GM23248 (cell line): ENCODE measurements at regions not wholly inside any gene's neighbourhood (a gene's known extent, or its start where the extent isn't known, plus 50 kb on each side); places are given as distances from the start of the nearest gene placed in this dataset.

Source experiments
- DNase-seq: peaks from one replicate; pipeline ENCODE4 v3.0.0-alpha.2; 2015
- H2AFZ ChIP-seq: fragments of 200-600 bp; sonication (generic); 2 replicates; pipeline ENCODE4 v1.6.1; 2016; ENCODE audit warnings: antibody characterized with exemption
- H3F3A ChIP-seq: fragments of 200-600 bp; sonication (generic); 2 replicates; pipeline ENCODE4 v1.6.1; 2016; ENCODE audit warnings: mild to moderate bottlenecking, antibody characterized with exemption, mixed run types; ENCODE audit not compliant: insufficient read depth
- H3K27ac ChIP-seq: fragments of 200-600 bp; sonication (generic); 2 replicates; pipeline ENCODE4 v1.5.1; 2016; ENCODE audit warnings: mild to moderate bottlenecking
- H3K27me3 ChIP-seq: fragments of 200-600 bp; sonication (generic); replicated peaks from 2 replicates; pipeline ENCODE4 v1.6.1; 2016; ENCODE audit warnings: mild to moderate bottlenecking; ENCODE audit not compliant: insufficient read depth
- H3K36me3 ChIP-seq: fragments of 200-600 bp; sonication (generic); 2 replicates; pipeline ENCODE4 v1.6.1; 2016; ENCODE audit warnings: low read depth, mild to moderate bottlenecking
- H3K4me1 ChIP-seq: fragments of 200-600 bp; sonication (generic); 2 replicates; pipeline ENCODE4 v1.6.1; 2016; ENCODE audit warnings: mild to moderate bottlenecking; ENCODE audit not compliant: insufficient read depth
- H3K4me2 ChIP-seq: fragments of 200-600 bp; sonication (generic); one replicate; pipeline ENCODE4 v1.6.1; 2016; ENCODE audit warnings: mild to moderate bottlenecking; ENCODE audit not compliant: unreplicated experiment
- H3K4me3 ChIP-seq: fragments of 200-600 bp; sonication (generic); 2 replicates; pipeline ENCODE4 v1.5.1; 2016; ENCODE audit warnings: mild to moderate bottlenecking
- H3K79me2 ChIP-seq: fragments of 200-600 bp; sonication (generic); 2 replicates; pipeline ENCODE4 v1.6.1; 2016; ENCODE audit warnings: mild to moderate bottlenecking; ENCODE audit not compliant: insufficient read depth
- H3K9ac ChIP-seq: fragments of 200-600 bp; sonication (generic); 2 replicates; pipeline ENCODE4 v1.6.1; 2016; ENCODE audit warnings: mild to moderate bottlenecking
- H3K9me2 ChIP-seq: fragments of 200-600 bp; sonication (generic); 2 replicates; pipeline ENCODE4 v1.6.1; 2016; ENCODE audit warnings: mixed run types, mild to moderate bottlenecking, moderate library complexity; ENCODE audit not compliant: insufficient read depth
- H3K9me3 ChIP-seq: fragments of 200-600 bp; sonication (generic); one replicate; pipeline ENCODE4 v1.6.1; 2017; ENCODE audit warnings: low read depth
- H4K20me1 ChIP-seq: fragments of 200-600 bp; sonication (generic); 2 replicates; pipeline ENCODE4 v1.6.0; 2016; ENCODE audit not compliant: insufficient read depth
- EZH2 ChIP-seq: fragments of 200-600 bp; sonication (generic); IDR thresholded peaks from 2 replicates; pipeline ENCODE4 v1.6.1; 2018; ENCODE audit warnings: antibody characterized with exemption, mild to moderate bottlenecking; ENCODE audit not compliant: insufficient read depth, poor library complexity, severe bottlenecking
- EZH2phosphoT487 ChIP-seq: fragments of 200-600 bp; sonication (generic); IDR thresholded peaks from 2 replicates; pipeline ENCODE4 v1.6.1; 2018; ENCODE audit warnings: antibody characterized with exemption, moderate library complexity, mild to moderate bottlenecking, low read depth; ENCODE audit not compliant: insufficient read depth
- WGBS, 2 experiments: methylation state at CpG; one replicate each; pipeline ENCODE4 v1.1.6; 2015 to 2017; ENCODE audit warnings: low lambda C conversion rate in 2 of 2, low coverage in 1 of 2; ENCODE audit errors: missing lambda C conversion rate in 2 of 2; 5-methylcytosine and 5-hydroxymethylcytosine counted together
- in situ Hi-C: fragments of 300-500 bp; cut with MboI; formaldehyde crosslinking; loops from 2 replicates; pipeline ENCODE4 v1.15.0; 2020

DNA sequence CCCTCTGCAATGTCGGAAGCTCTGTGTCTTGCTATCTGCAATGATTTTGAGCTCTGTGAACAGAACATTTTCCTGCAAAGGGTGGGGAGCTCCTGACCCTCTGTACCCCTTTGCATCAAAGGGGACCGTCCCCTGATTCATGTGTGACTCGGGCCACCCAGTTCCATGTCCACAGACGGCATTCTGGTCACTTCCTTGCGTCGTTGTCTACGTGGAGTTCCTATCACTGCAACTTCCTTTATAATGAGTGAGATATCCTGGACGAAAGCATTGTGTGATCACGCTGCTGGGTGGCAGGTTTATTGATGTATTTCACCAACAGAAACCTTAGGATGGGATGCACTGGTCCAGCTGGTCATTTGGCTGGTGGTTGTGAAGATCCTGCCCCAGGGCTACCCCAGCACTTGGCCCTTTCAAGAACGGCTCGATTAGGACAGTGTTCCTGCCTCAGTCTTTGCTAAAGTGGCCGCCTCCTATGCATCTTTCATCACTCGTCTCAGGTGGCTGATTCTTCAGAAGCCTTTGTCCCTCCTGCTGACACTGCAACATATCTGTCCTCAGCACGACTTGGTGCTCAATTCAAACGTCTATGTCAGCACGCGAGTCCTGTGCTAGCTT lies 202.7 kb downstream of the ACKR3 start:
- no peak for DNase-seq
- Histone ChIP-seq H3K79me2 (no peaks in the 10 kb centered on the region), H3K9me2 (no peaks in the 10 kb centered on the region), H3K4me2 (no peak overlapping the region), H4K20me1 (no peaks in the 10 kb centered on the region), H3K9me3 (no peaks in the 10 kb centered on the region), H3K36me3 (no peaks in the 10 kb centered on the region), H3K27ac (no peak overlapping the region), H3F3A (peaks cover 36% of the 10 kb centered on the region), H2AFZ (no peak overlapping the region), H3K4me3 (no peak overlapping the region), H3K4me1 (peaks cover 27% of the 10 kb centered on the region), H3K27me3 (no peaks in the 10 kb centered on the region), H3K9ac (no peak overlapping the region)
- no peak for TF ChIP-seq EZH2
- TF ChIP-seq EZH2phosphoT487: no peak
- WGBS, 2 experiments: 90 to 95% methylated on average over 17 of the region's 17 CpGs
- in situ Hi-C loops: no loop called here

- in situ Hi-C loops: no loop called here
- peaks cover 30% of the 10 kb centered on the region for H3K4me1 ChIP-seq
- no peaks in the 10 kb centered on the region for H3K36me3 ChIP-seq
- H4K20me1 ChIP-seq: no peaks in the 10 kb centered on the region
- H3K9me2 ChIP-seq: no peaks in the 10 kb centered on the region
- H3K9me3 ChIP-seq: no peaks in the 10 kb centered on the region
- peaks cover 41% of the 10 kb centered on the region for H3F3A ChIP-seq
- no peak overlapping the region for H3K4me3 ChIP-seq
- TF ChIP-seq EZH2: no peak
- TF ChIP-seq EZH2phosphoT487: no peak
- no peak overlapping the region for H3K9ac ChIP-seq
- no peaks in the 10 kb centered on the region for H3K27me3 ChIP-seq
- no peak overlapping the region for H2AFZ ChIP-seq
- no peak for DNase-seq
- no peak overlapping the region for H3K27ac ChIP-seq
- WGBS, 2 experiments: 97% methylated on average over 9 of the region's 9 CpGs
- no peak overlapping the region for H3K4me2 ChIP-seq
- H3K79me2 ChIP-seq: no peaks in the 10 kb centered on the region
Measured at GRCh38 chr2:236773206-236773605, 203.6 kb downstream of the ACKR3 start.

- H4K20me1 ChIP-seq: no peaks in the 10 kb centered on the region
- no peaks in the 10 kb centered on the region for H3K36me3 ChIP-seq
- no peaks in the 10 kb centered on the region for H3K79me2 ChIP-seq
- peaks cover 36% of the 10 kb centered on the region for H3F3A ChIP-seq
- in situ Hi-C loops: no loop called here
- DNase-seq: no peak
- H3K4me1 ChIP-seq: peaks cover 21% of the 10 kb centered on the region
- H3K9me2 ChIP-seq: no peaks in the 10 kb centered on the region
- WGBS, 2 experiments: 88 to 93% methylated on average over 9 of the region's 9 CpGs
- no peaks in the 10 kb centered on the region for H3K27me3 ChIP-seq
- no peak for TF ChIP-seq EZH2
- TF ChIP-seq EZH2phosphoT487: no peak
- no peak overlapping the region for H3K4me3 ChIP-seq
- H3K9me3 ChIP-seq: no peaks in the 10 kb centered on the region
- H3K9ac ChIP-seq: no peak overlapping the region
- H3K27ac ChIP-seq: no peak overlapping the region
- no peak overlapping the region for H3K4me2 ChIP-seq
- H2AFZ ChIP-seq: no peak overlapping the region
Measured at GRCh38 chr2:236774171-236774570, 204.5 kb downstream of the ACKR3 start.

- no peaks in the 10 kb centered on the region for H3K36me3 ChIP-seq
- no peak overlapping the region for H3K4me2 ChIP-seq
- H3K27ac ChIP-seq: no peak overlapping the region
- no peaks in the 10 kb centered on the region for H3K9me3 ChIP-seq
- H3K27me3 ChIP-seq: no peaks in the 10 kb centered on the region
- no peak overlapping the region for H2AFZ ChIP-seq
- no peak overlapping the region for H3K9ac ChIP-seq
- no peaks in the 10 kb centered on the region for H3K79me2 ChIP-seq
- in situ Hi-C loops: no loop called here
- peaks cover 14% of the 10 kb centered on the region for H3K4me1 ChIP-seq
- WGBS, 2 experiments: 53 to 57% methylated on average over 2 of the region's 2 CpGs
- no peak for DNase-seq
- H4K20me1 ChIP-seq: no peaks in the 10 kb centered on the region
- no peak overlapping the region for H3K4me3 ChIP-seq
- peaks cover 27% of the 10 kb centered on the region for H3F3A ChIP-seq
- H3K9me2 ChIP-seq: no peaks in the 10 kb centered on the region
- TF ChIP-seq EZH2 (no peak), EZH2phosphoT487 (no peak)
Measured at GRCh38 chr2:236775511-236775910, 205.9 kb downstream of the ACKR3 start.
